IMR-90 (cell line): ENCODE measurements at regions not wholly inside any gene's neighbourhood (a gene's known extent, or its start where the extent isn't known, plus 50 kb on each side); places are given as distances from the start of the nearest gene placed in this dataset.

Experiments
- ATAC-seq: fragments of 200-7000 bp; cut with Tn5 transposase; 2 replicates; pipeline ENCODE4 v1.9.1; 2020; ENCODE audit warnings: low read depth, mild to moderate bottlenecking, moderate library complexity
- BruUV-seq: library from RNA; stranded (reverse); fragments of 400-500 nt; replicated peaks from 2 replicates; lab custom pipeline; 2021; lab: Mats Ljungman, UMichigan
- CTCF ChIA-PET: fragments of 300-600 bp; formaldehyde crosslinking; extraction: SDS; loops from one replicate; lab custom pipeline; 2021; ENCODE audit warnings: antibody characterized with exemption; lab: Yijun Ruan, JAX
- POLR2A ChIA-PET: fragments of 300-600 bp; sonication (Branson Sonifier 250); formaldehyde crosslinking; loops from one replicate; lab custom pipeline; 2022; ENCODE audit warnings: antibody characterized with exemption; ENCODE audit not compliant: unreplicated experiment; lab: Charles Lee
- DNase-seq: peaks from one replicate; pipeline ENCODE4 v3.0.0; 2013
- H2AFZ ChIP-seq: replicated peaks from 2 replicates; pipeline ENCODE3; 2013; ENCODE audit warnings: low read length, mild to moderate bottlenecking; ENCODE audit not compliant: poor library complexity
- H2AK5ac ChIP-seq: 2 replicates; pipeline ENCODE4 v1.6.1; 2013; ENCODE audit warnings: low read depth, low read length, inconsistent platforms
- H2AK9ac ChIP-seq: replicated peaks from 2 replicates; pipeline ENCODE3; 2013; ENCODE audit warnings: mild to moderate bottlenecking, low read depth, low read length, moderate library complexity; ENCODE audit not compliant: poor library complexity
- H2BK120ac ChIP-seq: 2 replicates; pipeline ENCODE4 v1.6.1; 2013; ENCODE audit warnings: low read depth, low read length, inconsistent platforms
- H2BK15ac ChIP-seq: 3 replicates; pipeline ENCODE4 v1.6.1; 2013; ENCODE audit warnings: low read depth, low read length, inconsistent platforms
- H2BK20ac ChIP-seq: 2 replicates; pipeline ENCODE4 v1.6.1; 2013; ENCODE audit warnings: low read depth, mild to moderate bottlenecking, inconsistent platforms, low read length, moderate library complexity
- H2BK5ac ChIP-seq: 2 replicates; pipeline ENCODE4 v1.6.1; 2013; ENCODE audit warnings: mild to moderate bottlenecking, low read depth, low read length, inconsistent platforms; ENCODE audit not compliant: poor library complexity, severe bottlenecking
- H3K14ac ChIP-seq: replicated peaks from 2 replicates; pipeline ENCODE4 v1.6.1; 2013; ENCODE audit warnings: low read depth, low read length, inconsistent platforms
- H3K18ac ChIP-seq: 2 replicates; pipeline ENCODE4 v1.6.1; 2013; ENCODE audit warnings: low read depth, low read length, control low read depth
- H3K23ac ChIP-seq: 2 replicates; pipeline ENCODE4 v1.6.1; 2013; ENCODE audit warnings: low read depth, low read length, inconsistent platforms
- H3K27ac ChIP-seq: 2 replicates; pipeline ENCODE4 v1.5.1; 2013; ENCODE audit warnings: mild to moderate bottlenecking, control low read depth, low read length; ENCODE audit not compliant: insufficient read depth
- H3K27me3 ChIP-seq: 2 replicates; pipeline ENCODE4 v1.6.1; 2013; ENCODE audit warnings: low read length; ENCODE audit not compliant: control insufficient read depth, insufficient read depth
- H3K36me3 ChIP-seq: 2 replicates; pipeline ENCODE4 v1.6.1; 2013; ENCODE audit warnings: low read length, mixed read lengths; ENCODE audit not compliant: control insufficient read depth, insufficient read depth
- H3K4ac ChIP-seq: 2 replicates; pipeline ENCODE4 v1.6.1; 2013; ENCODE audit warnings: low read depth, low read length, inconsistent platforms
- H3K4me1 ChIP-seq: 2 replicates; pipeline ENCODE4 v1.6.1; 2013; ENCODE audit warnings: low read length, mixed read lengths; ENCODE audit not compliant: control insufficient read depth, insufficient read depth
- H3K4me2 ChIP-seq: 2 replicates; pipeline ENCODE4 v1.6.1; 2013; ENCODE audit warnings: low read depth, mild to moderate bottlenecking, control low read depth, low read length, moderate library complexity
- H3K4me3 ChIP-seq: 2 replicates; pipeline ENCODE4 v1.5.1; 2013; ENCODE audit warnings: low read depth, mild to moderate bottlenecking, control low read depth, low read length, moderate library complexity; ENCODE audit not compliant: insufficient read depth
- H3K56ac ChIP-seq: 2 replicates; pipeline ENCODE4 v1.6.1; 2013; ENCODE audit warnings: low read length, inconsistent platforms; ENCODE audit not compliant: insufficient read depth; ENCODE audit errors: extremely low read depth
- H3K79me1 ChIP-seq, 2 experiments: 2 replicates each; pipeline ENCODE4 v1.6.1; 2013; ENCODE audit warnings: low read length in 2 of 2, inconsistent platforms in 1 of 2, low read depth in 1 of 2
- H3K9ac ChIP-seq: 2 replicates; pipeline ENCODE4 v1.6.1; 2013; ENCODE audit warnings: low read depth, low read length, control low read depth
- H3K9me1 ChIP-seq: 2 replicates; pipeline ENCODE4 v1.6.1; 2013; ENCODE audit warnings: low read length, inconsistent platforms; ENCODE audit not compliant: insufficient read depth
- H3K9me3 ChIP-seq: 2 replicates; pipeline ENCODE4 v1.6.1; 2013; ENCODE audit warnings: low read length; ENCODE audit not compliant: control insufficient read depth, insufficient read depth
- H4K20me1 ChIP-seq: 2 replicates; pipeline ENCODE4 v1.6.1; 2013; ENCODE audit warnings: low read length, inconsistent platforms; ENCODE audit not compliant: insufficient read depth
- H4K5ac ChIP-seq: 2 replicates; pipeline ENCODE4 v1.6.1; 2013; ENCODE audit warnings: mild to moderate bottlenecking, low read depth, low read length, control low read depth
- H4K8ac ChIP-seq, 2 experiments: 2 replicates each; pipeline ENCODE4 v1.6.1; 2013; ENCODE audit warnings: low read depth in 2 of 2, low read length in 2 of 2, control low read depth in 1 of 2, inconsistent platforms in 1 of 2
- H4K91ac ChIP-seq: 2 replicates; pipeline ENCODE4 v1.6.1; 2013; ENCODE audit warnings: low read depth, low read length, inconsistent platforms; ENCODE audit not compliant: insufficient read depth
- BHLHE40 ChIP-seq: fragments of 150-350 bp; IDR thresholded peaks from 2 replicates; pipeline ENCODE4 v1.6.1; 2016; ENCODE audit warnings: mild to moderate bottlenecking, low read depth, low read length
- CEBPB ChIP-seq: IDR thresholded peaks from 2 replicates; pipeline ENCODE4 v1.6.1; 2012; ENCODE audit warnings: low read depth, low read length, improper control_type of control experiment
- CHD1 ChIP-seq: IDR thresholded peaks from 2 replicates; pipeline ENCODE4 v1.6.1; 2012; ENCODE audit warnings: low read depth, low read length, improper control_type of control experiment
- CTCF ChIP-seq: conservative IDR thresholded peaks from 2 replicates; pipeline ENCODE4 v1.5.1; 2012; ENCODE audit warnings: mild to moderate bottlenecking, low read depth, low read length, improper control_type of control experiment
- FOS ChIP-seq: fragments of 150-350 bp; IDR thresholded peaks from 2 replicates; pipeline ENCODE4 v1.6.1; 2016; ENCODE audit warnings: low read depth, low read length
- MAFK ChIP-seq: IDR thresholded peaks from 2 replicates; pipeline ENCODE4 v1.6.1; 2012; ENCODE audit warnings: low read depth, low read length, improper control_type of control experiment
- MAZ ChIP-seq: IDR thresholded peaks from 2 replicates; pipeline ENCODE4 v1.6.1; 2012; ENCODE audit warnings: low read depth, mild to moderate bottlenecking, low read length, improper control_type of control experiment, moderate library complexity, borderline replicate concordance
- MXI1 ChIP-seq: IDR thresholded peaks from 2 replicates; pipeline ENCODE4 v1.6.1; 2012; ENCODE audit warnings: low read depth, mild to moderate bottlenecking, low read length, moderate library complexity, borderline replicate concordance
- NFE2L2 ChIP-seq: fragments of 150-350 bp; IDR thresholded peaks from 2 replicates; pipeline ENCODE4 v1.6.1; 2016; ENCODE audit warnings: low read depth, mild to moderate bottlenecking, low read length
- POLR2A ChIP-seq: IDR thresholded peaks from 2 replicates; pipeline ENCODE4 v1.6.1; 2012; ENCODE audit warnings: mild to moderate bottlenecking, low read depth, low read length
- RAD21 ChIP-seq: IDR thresholded peaks from 2 replicates; pipeline ENCODE4 v1.6.1; 2012; ENCODE audit warnings: low read length, improper control_type of control experiment
- RCOR1 ChIP-seq: IDR thresholded peaks from 2 replicates; pipeline ENCODE4 v1.6.1; 2012; ENCODE audit warnings: mild to moderate bottlenecking, low read length, improper control_type of control experiment; ENCODE audit not compliant: insufficient replicate concordance
- RFX5 ChIP-seq: IDR thresholded peaks from 2 replicates; pipeline ENCODE4 v1.8.0; 2012; ENCODE audit warnings: low read depth, mild to moderate bottlenecking, low read length, moderate library complexity
- SMC3 ChIP-seq: fragments of 150-350 bp; IDR thresholded peaks from 2 replicates; pipeline ENCODE4 v1.6.1; 2016; ENCODE audit warnings: low read depth, mild to moderate bottlenecking, antibody characterized with exemption, low read length, moderate library complexity
- WGBS, 2 experiments: methylation state at CpG; one replicate each; pipeline versions ENCODE4 v1.1.5 to v1.1.7; 2013; ENCODE audit warnings: missing lambda C conversion rate in 2 of 2; ENCODE audit not compliant: insufficient read length in 1 of 2; ENCODE audit errors: extremely low coverage in 2 of 2; 5-methylcytosine and 5-hydroxymethylcytosine counted together
- dilution Hi-C: fragments of 300-500 bp; cut with HindIII; formaldehyde crosslinking; loops from one replicate; pipeline ENCODE4 v1.14.3; 2018; ENCODE audit warnings: low sequenced_read_pairs; ENCODE audit not compliant: unreplicated experiment
- in situ Hi-C: fragments of 300-500 bp; cut with MboI; formaldehyde crosslinking; loops from 3 replicates; pipeline ENCODE4 v1.14.3; 2019; ENCODE audit warnings: low sequenced_read_pairs, inconsistent platforms, mixed read lengths
- intact Hi-C: fragments of 100-400 bp; cut with micrococcal nuclease; formaldehyde crosslinking; loops from 2 replicates; pipeline ENCODE4 v1.10.0; 2022
- TF ChIP-seq, protein P1 (sequence below): fragments of 150-350 bp; IDR thresholded peaks from 2 replicates; pipeline ENCODE4 v1.6.1; 2017; ENCODE audit warnings: mild to moderate bottlenecking, antibody characterized with exemption, low read length, low read depth
- TF ChIP-seq, protein P2 (sequence below): fragments of 150-350 bp; IDR thresholded peaks from 2 replicates; pipeline ENCODE4 v1.6.1; 2016; ENCODE audit warnings: low read depth, mild to moderate bottlenecking, low read length, moderate library complexity, borderline replicate concordance

- Histone ChIP-seq H2BK5ac (no peak overlapping the region), H3K36me3 (no peaks in the 10 kb centered on the region), H4K5ac (no peak overlapping the region), H3K4me2 (no peak overlapping the region), H2BK120ac (no peak overlapping the region), H4K8ac (no peak overlapping the region), H3K14ac (no peak overlapping the region), H3K9me1 (no peaks in the 10 kb centered on the region), H2BK20ac (no peak overlapping the region), H2AK9ac (no peak overlapping the region), H3K4me3 (no peak overlapping the region), H3K79me1 (no peaks in the 10 kb centered on the region), H4K91ac (no peak overlapping the region), H3K23ac (no peak overlapping the region), H2AFZ (no peak overlapping the region), H3K4ac (no peak overlapping the region), H3K27me3 (no peaks in the 10 kb centered on the region), H4K20me1 (no peaks in the 10 kb centered on the region), H3K18ac (no peak overlapping the region), H2AK5ac (no peak overlapping the region), H3K27ac (no peak overlapping the region), H3K9me3 (peaks cover 2% of the 10 kb centered on the region; the same call in 1 of the 2 replicates), H3K4me1 (no peaks in the 10 kb centered on the region), H3K9ac (no peak overlapping the region), H2BK15ac (no peak overlapping the region), H3K56ac (no peak overlapping the region)
- ATAC-seq (no peak), DNase-seq (no peak)
- POLR2A ChIA-PET: no interaction called here
- in situ Hi-C loops: no loop called here
- TF ChIP-seq BHLHE40 (no peak), SMC3 (no peak), CTCF (no peak), RCOR1 (no peak), MAFK (no peak), NFE2L2 (no peak), RFX5 (no peak), CHD1 (no peak), FOS (no peak), RAD21 (no peak), CEBPB (no peak), MXI1 (no peak), POLR2A (no peak), MAZ (no peak)
- TF ChIP-seq, protein P1, sequence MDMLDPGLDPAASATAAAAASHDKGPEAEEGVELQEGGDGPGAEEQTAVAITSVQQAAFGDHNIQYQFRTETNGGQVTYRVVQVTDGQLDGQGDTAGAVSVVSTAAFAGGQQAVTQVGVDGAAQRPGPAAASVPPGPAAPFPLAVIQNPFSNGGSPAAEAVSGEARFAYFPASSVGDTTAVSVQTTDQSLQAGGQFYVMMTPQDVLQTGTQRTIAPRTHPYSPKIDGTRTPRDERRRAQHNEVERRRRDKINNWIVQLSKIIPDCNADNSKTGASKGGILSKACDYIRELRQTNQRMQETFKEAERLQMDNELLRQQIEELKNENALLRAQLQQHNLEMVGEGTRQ: no peak
- TF ChIP-seq, protein P2, sequence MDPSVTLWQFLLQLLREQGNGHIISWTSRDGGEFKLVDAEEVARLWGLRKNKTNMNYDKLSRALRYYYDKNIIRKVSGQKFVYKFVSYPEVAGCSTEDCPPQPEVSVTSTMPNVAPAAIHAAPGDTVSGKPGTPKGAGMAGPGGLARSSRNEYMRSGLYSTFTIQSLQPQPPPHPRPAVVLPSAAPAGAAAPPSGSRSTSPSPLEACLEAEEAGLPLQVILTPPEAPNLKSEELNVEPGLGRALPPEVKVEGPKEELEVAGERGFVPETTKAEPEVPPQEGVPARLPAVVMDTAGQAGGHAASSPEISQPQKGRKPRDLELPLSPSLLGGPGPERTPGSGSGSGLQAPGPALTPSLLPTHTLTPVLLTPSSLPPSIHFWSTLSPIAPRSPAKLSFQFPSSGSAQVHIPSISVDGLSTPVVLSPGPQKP: no peak
- dilution Hi-C loops: no loop called here
- BruUV-seq: no TSS peak
- intact Hi-C loops: no loop called here
- CTCF ChIA-PET: no interaction called here
- no CpG with 5 or more reads among the region's 8 CpGs for WGBS, 2 experiments
Measured at GRCh38 chr6:148677594-148678476, 69.0 kb upstream of the UST start.
